H1 (cell line): ENCODE measurements at regions not wholly inside any gene's neighbourhood (a gene's known extent, or its start where the extent isn't known, plus 50 kb on each side); places are given as distances from the start of the nearest gene placed in this dataset.

Source experiments
- CTCF ChIA-PET: fragments of 300-600 bp; sonication (Branson Sonifier 250); formaldehyde crosslinking; loops from one replicate; lab custom pipeline; 2021; ENCODE audit not compliant: partially characterized antibody; lab: Charles Lee
- POLR2A ChIA-PET: fragments of 300-600 bp; sonication (Branson Sonifier 250); formaldehyde crosslinking; loops from one replicate; lab custom pipeline; 2021; ENCODE audit warnings: inconsistent platforms; ENCODE audit not compliant: partially characterized antibody; lab: Charles Lee
- DNase-seq, 2 experiments: peaks; one replicate each; pipeline versions ENCODE4 v3.0.0 to v3.0.0-alpha.2; 2010 to 2022; ENCODE audit warnings: low spot score in 2 of 2, low read depth in 1 of 2, mixed read lengths in 1 of 2
- FAIRE-seq: peaks from 2 replicates; lab custom pipeline; 2011; peaks lifted over from hg19 to GRCh38; lab: Jason Lieb, UNC
- H2AFZ ChIP-seq: 2 replicates; pipeline ENCODE4 v1.8.1; 2012; ENCODE audit warnings: low read length, inconsistent platforms
- H2AK5ac ChIP-seq: 2 replicates; pipeline ENCODE4 v1.6.1; 2013; ENCODE audit warnings: low read depth, low read length
- H2BK120ac ChIP-seq: replicated peaks from 2 replicates; pipeline ENCODE3; 2013; ENCODE audit warnings: low read depth, low read length, inconsistent platforms
- H2BK12ac ChIP-seq: 2 replicates; pipeline ENCODE4 v1.6.1; 2013; ENCODE audit warnings: low read depth, low read length
- H2BK15ac ChIP-seq: 2 replicates; pipeline ENCODE4 v1.6.1; 2013; ENCODE audit warnings: low read length
- H2BK20ac ChIP-seq: 2 replicates; pipeline ENCODE4 v1.6.1; 2013; ENCODE audit warnings: low read length
- H2BK5ac ChIP-seq: 2 replicates; pipeline ENCODE4 v1.6.1; 2013; ENCODE audit warnings: low read depth, low read length
- H3K14ac ChIP-seq: 2 replicates; pipeline ENCODE4 v1.6.1; 2013; ENCODE audit warnings: inconsistent platforms; ENCODE audit not compliant: insufficient read length
- H3K18ac ChIP-seq: 2 replicates; pipeline ENCODE4 v1.6.1; 2013; ENCODE audit warnings: low read length; ENCODE audit errors: extremely low read depth
- H3K23ac ChIP-seq: 2 replicates; pipeline ENCODE4 v1.6.1; 2013; ENCODE audit warnings: inconsistent platforms; ENCODE audit not compliant: insufficient read length
- H3K23me2 ChIP-seq: 2 replicates; pipeline ENCODE4 v1.6.1; 2013; ENCODE audit warnings: low read depth, low read length
- H3K27ac ChIP-seq: 2 replicates; pipeline ENCODE4 v1.6.1; 2011; ENCODE audit warnings: low read depth, low read length, inconsistent platforms
- H3K27me3 ChIP-seq, 4 experiments: replicated peaks in 1 of 4; 1 replicate in 1 of 4; 2 replicates in 3 of 4; pipeline versions ENCODE4 v1.6.1 to v1.8.1; 2011 to 2013; ENCODE audit warnings: low read length in 3 of 4, mild to moderate bottlenecking in 3 of 4, inconsistent platforms in 2 of 4, mixed read lengths in 2 of 4, moderate library complexity in 1 of 4; ENCODE audit not compliant: control insufficient read depth in 3 of 4, insufficient read depth in 3 of 4; ENCODE audit errors: extremely low read depth in 1 of 4
- H3K36me3 ChIP-seq, 4 experiments: 2 replicates each; pipeline versions ENCODE4 v1.6.1 to v1.8.1; 2011 to 2013; ENCODE audit warnings: mild to moderate bottlenecking in 4 of 4, low read length in 3 of 4, moderate library complexity in 2 of 4, control low read depth in 1 of 4, inconsistent platforms in 1 of 4; ENCODE audit not compliant: insufficient read depth in 4 of 4, control insufficient read depth in 2 of 4
- H3K4ac ChIP-seq: replicated peaks from 2 replicates; pipeline ENCODE3; 2013; ENCODE audit warnings: low read length, low read depth, mixed read lengths, inconsistent platforms; ENCODE audit not compliant: insufficient read length
- H3K4me1 ChIP-seq, 4 experiments: replicated peaks in 1 of 4; 1 replicate in 1 of 4; 2 replicates in 3 of 4; pipeline versions ENCODE4 v1.6.1 to v1.8.1; 2011 to 2013; ENCODE audit warnings: low read length in 3 of 4, inconsistent platforms in 2 of 4, mixed read lengths in 1 of 4; ENCODE audit not compliant: insufficient read depth in 4 of 4, control insufficient read depth in 3 of 4
- H3K4me2 ChIP-seq, 2 experiments: 2 replicates each; pipeline versions ENCODE4 v1.6.1 to v1.8.1; 2011 to 2013; ENCODE audit warnings: low read depth in 2 of 2, low read length in 2 of 2, control low read depth in 1 of 2, inconsistent platforms in 1 of 2, mild to moderate bottlenecking in 1 of 2; ENCODE audit not compliant: insufficient read depth in 1 of 2
- H3K4me3 ChIP-seq, 4 experiments: fragments of 200-600, 300-600 bp in 1 of 4; sonication (generic), shearing (Covaris generic), sonication (Bioruptor Twin) in 1 of 4; 2 replicates each; pipeline versions ENCODE4 v1.5.1 to v1.8.1; 2011 to 2016; ENCODE audit warnings: low read length in 4 of 4, low read depth in 3 of 4, control low read depth in 2 of 4, inconsistent platforms in 2 of 4, mild to moderate bottlenecking in 2 of 4, mixed read lengths in 1 of 4, moderate library complexity in 1 of 4; ENCODE audit not compliant: insufficient read depth in 2 of 4; ENCODE audit errors: extremely low read depth in 1 of 4
- H3K56ac ChIP-seq: replicated peaks from 2 replicates; pipeline ENCODE3; 2013; ENCODE audit warnings: low read depth, mild to moderate bottlenecking, mixed read lengths, low read length, inconsistent platforms; ENCODE audit not compliant: insufficient read length
- H3K79me1 ChIP-seq: 2 replicates; pipeline ENCODE4 v1.6.1; 2013; ENCODE audit warnings: low read depth, low read length, control low read depth
- H3K79me2 ChIP-seq, 2 experiments: 2 replicates each; pipeline versions ENCODE4 v1.6.1 to v1.8.1; 2012 to 2013; ENCODE audit warnings: low read length in 2 of 2, mild to moderate bottlenecking in 2 of 2, inconsistent platforms in 1 of 2; ENCODE audit not compliant: insufficient read depth in 2 of 2, control insufficient read depth in 1 of 2
- H3K9ac ChIP-seq, 4 experiments: replicated peaks in 1 of 4; 1 replicate in 1 of 4; 2 replicates in 3 of 4; pipeline versions ENCODE4 v1.6.1 to v1.8.1; 2011 to 2013; ENCODE audit warnings: low read depth in 3 of 4, low read length in 3 of 4, control low read depth in 2 of 4, mild to moderate bottlenecking in 2 of 4, moderate library complexity in 2 of 4, inconsistent platforms in 1 of 4; ENCODE audit errors: extremely low read depth in 1 of 4
- H3K9me3 ChIP-seq, 2 experiments: 2 replicates each; pipeline versions ENCODE4 v1.6.1 to v1.8.1; 2012 to 2013; ENCODE audit warnings: mild to moderate bottlenecking in 2 of 2, moderate library complexity in 2 of 2, control low read depth in 1 of 2, inconsistent platforms in 1 of 2, low read depth in 1 of 2, low read length in 1 of 2, mixed read lengths in 1 of 2; ENCODE audit not compliant: insufficient read depth in 2 of 2
- H4K20me1 ChIP-seq, 2 experiments: replicated peaks in 1 of 2; 2 replicates each; pipeline versions ENCODE3 to v1.8.1; 2011 to 2013; ENCODE audit warnings: inconsistent platforms in 2 of 2, low read length in 2 of 2, mild to moderate bottlenecking in 1 of 2; ENCODE audit not compliant: insufficient read depth in 2 of 2, control insufficient read depth in 1 of 2
- H4K5ac ChIP-seq: 2 replicates; pipeline ENCODE4 v1.6.1; 2013; ENCODE audit warnings: low read length, low read depth, mixed read lengths, inconsistent platforms; ENCODE audit not compliant: insufficient read length
- H4K8ac ChIP-seq: 2 replicates; pipeline ENCODE4 v1.8.0; 2013; ENCODE audit warnings: mild to moderate bottlenecking, moderate library complexity, low read length, inconsistent platforms; ENCODE audit not compliant: insufficient read depth; ENCODE audit errors: extremely low read depth
- H4K91ac ChIP-seq: replicated peaks from 2 replicates; pipeline ENCODE3; 2013; ENCODE audit warnings: low read length, mixed read lengths, inconsistent platforms; ENCODE audit not compliant: insufficient read length
- ASH2L ChIP-seq: fragments of 200-600, 300-600 bp; sonication (generic); IDR thresholded peaks from one replicate; pipeline ENCODE4 v1.7.1; 2017; ENCODE audit warnings: low read length
- EP300 ChIP-seq, 2 experiments: IDR thresholded peaks; 1 replicate in 1 of 2; 2 replicates in 1 of 2; pipeline ENCODE4 v1.6.1; 2011 to 2012; ENCODE audit warnings: low read depth in 2 of 2, low read length in 2 of 2, mild to moderate bottlenecking in 2 of 2, borderline replicate concordance in 1 of 2, inconsistent platforms in 1 of 2, moderate library complexity in 1 of 2
- EZH2 ChIP-seq: fragments of 200-600 bp; sonication (generic); IDR thresholded peaks from 2 replicates; pipeline ENCODE4 v1.7.1; 2012; ENCODE audit warnings: low read depth, mild to moderate bottlenecking, moderate library complexity, low read length, inconsistent platforms; ENCODE audit not compliant: severe bottlenecking
- HDAC2 ChIP-seq, 2 experiments: fragments of 300-600 bp in 1 of 2; sonication (generic) in 1 of 2; IDR thresholded peaks; 2 replicates each; pipeline ENCODE4 v1.6.1; 2011 to 2012; ENCODE audit warnings: low read depth in 2 of 2, low read length in 2 of 2, mild to moderate bottlenecking in 2 of 2, moderate library complexity in 2 of 2, borderline replicate concordance in 1 of 2, inconsistent platforms in 1 of 2
- KDM1A ChIP-seq: fragments of 200-600, 300-600 bp; sonication (generic); IDR thresholded peaks from 2 replicates; pipeline ENCODE4 v1.7.1; 2016; ENCODE audit warnings: mild to moderate bottlenecking, low read length, borderline replicate concordance
- PHF8 ChIP-seq: fragments of 200-600 bp; sonication (generic); conservative IDR thresholded peaks from 2 replicates; pipeline ENCODE4 v1.7.1; 2012; ENCODE audit warnings: low read depth, mild to moderate bottlenecking, inconsistent platforms, low read length, moderate library complexity
- POLR2AphosphoS5 ChIP-seq: IDR thresholded peaks from 2 replicates; pipeline ENCODE4 v1.6.1; 2011; ENCODE audit warnings: low read depth, low read length
- SIRT6 ChIP-seq: IDR thresholded peaks from one replicate; pipeline ENCODE4 v1.7.1; 2012; ENCODE audit warnings: low read length, inconsistent platforms
- SUZ12 ChIP-seq: fragments of 200-600 bp; sonication (generic); IDR thresholded peaks from 2 replicates; pipeline ENCODE4 v1.6.1; 2012; ENCODE audit warnings: mild to moderate bottlenecking, inconsistent platforms, low read length, moderate library complexity, mixed read lengths
- WGBS, 2 experiments: shearing (Covaris generic) in 1 of 2; methylation state at CpG; one replicate each; pipeline versions ENCODE4 v1.1.6 to v1.1.7; 2013 to 2015; ENCODE audit warnings: low lambda C conversion rate in 2 of 2, mixed read lengths in 2 of 2, inconsistent platforms in 1 of 2, low coverage in 1 of 2, missing lambda C conversion rate in 1 of 2; ENCODE audit not compliant: insufficient replicate concordance in 2 of 2, insufficient coverage in 1 of 2, insufficient read length in 1 of 2; ENCODE audit errors: extremely low coverage in 1 of 2, missing lambda C conversion rate in 1 of 2; 5-methylcytosine and 5-hydroxymethylcytosine counted together

GRCh38 chr13:34164582-34164981 is 346.6 kb downstream of the RFC3 start:
- WGBS, 2 experiments, result 86% methylated on average over 6 of the region's 6 CpGs; no CpG with 5 or more reads in 1 of the 2 experiments
- H3K14ac ChIP-seq, result no peak overlapping the region
- H2BK20ac ChIP-seq, result no peak overlapping the region
- no peak for TF ChIP-seq EP300 (IDR thresholded peaks at IDR 0.05; ENCODE audit: borderline replicate concordance in 1 of 2, low read depth in 2 of 2, low read length in 2 of 2)
- TF ChIP-seq PHF8, result no peak
- TF ChIP-seq EZH2, result no peak
- TF ChIP-seq HDAC2 (IDR thresholded peaks at IDR 0.05; ENCODE audit: borderline replicate concordance in 1 of 2, low read depth in 2 of 2, low read length in 2 of 2), result no peak
- TF ChIP-seq SIRT6, result no peak
- TF ChIP-seq POLR2AphosphoS5, result no peak
- no peak for TF ChIP-seq KDM1A
- no peak for TF ChIP-seq SUZ12
- no peak for TF ChIP-seq ASH2L
- no peak overlapping the region for H3K27ac ChIP-seq
- no peaks in the 10 kb centered on the region for H3K36me3 ChIP-seq
- H3K4me2 ChIP-seq, result no peak overlapping the region
- H3K79me2 ChIP-seq, result no peaks in the 10 kb centered on the region
- H2AFZ ChIP-seq, result no peak overlapping the region
- no peak overlapping the region for H4K5ac ChIP-seq
- no peak for DNase-seq
- H4K20me1 ChIP-seq, result no peaks in the 10 kb centered on the region
- FAIRE-seq, result no peak
- no peak overlapping the region for H2BK120ac ChIP-seq
- H2BK5ac ChIP-seq, result no peak overlapping the region
- no peak overlapping the region for H2BK12ac ChIP-seq
- H3K56ac ChIP-seq, result no peak overlapping the region
- no peak overlapping the region for H3K4ac ChIP-seq
- H3K23me2 ChIP-seq, result no peaks in the 10 kb centered on the region
- no peak overlapping the region for H2AK5ac ChIP-seq
- no peak overlapping the region for H3K18ac ChIP-seq
- H4K8ac ChIP-seq, result no peak overlapping the region
- H3K4me1 ChIP-seq, result peaks cover 0 to 10% (median 4%) of the 10 kb centered on the region in 4 experiments; a peak in 3 of 7 replicates
- H3K79me1 ChIP-seq, result no peaks in the 10 kb centered on the region
- no peak overlapping the region for H4K91ac ChIP-seq
- H3K9ac ChIP-seq, result no peak overlapping the region
- H2BK15ac ChIP-seq, result no peak overlapping the region
- H3K23ac ChIP-seq, result no peak overlapping the region
- H3K4me3 ChIP-seq, result no peak overlapping the region
- H3K9me3 ChIP-seq, result no peaks in the 10 kb centered on the region
- no peaks in the 10 kb centered on the region for H3K27me3 ChIP-seq
- ChIA-PET CTCF (interaction anchor here (0.8 to 1.3 kb wide), 3 partner anchors 11 to 994 kb away, joined by 3 read pairs; no protein-coding TSS in a partner anchor), POLR2A (no interaction called here)
